HuH-7.5 (cell line): ENCODE measurements at regions not wholly inside any gene's neighbourhood (a gene's known extent, or its start where the extent isn't known, plus 50 kb on each side); places are given as distances from the start of the nearest gene placed in this dataset.
"Not testable (repeated sequence)": the region's sequence is repeated elsewhere in the genome, so short reads cannot be mapped to it uniquely, and the experiment has no call there.

Experiments
- DNase-seq: peaks from one replicate; pipeline ENCODE4 v3.0.0; 2011; ENCODE audit warnings: low spot score

- DNase-seq = no peak
Observed at GRCh38 chr14:38705220-38705619, 397.8 kb downstream of the SEC23A start.

GRCh38 chr14:38704220-38704619 is 398.8 kb downstream of the SEC23A start:
- DNase-seq = no peak

GRCh38 chr14:38696925-38697324 is 406.1 kb downstream of the SEC23A start:
- no peak for DNase-seq

GRCh38 chr14:38693423-38693822 is 409.6 kb downstream of the SEC23A start:
- no peak for DNase-seq

- DNase-seq = no peak
Observed at GRCh38 chr14:38669027-38669426, 413.1 kb upstream of the CLEC14A start.

GRCh38 chr14:38663382-38663781 is 407.5 kb upstream of the CLEC14A start:
- DNase-seq = no peak

GRCh38 chr14:38662781-38663180 is 406.9 kb upstream of the CLEC14A start:
- no peak for DNase-seq

- no peak for DNase-seq
Observed at GRCh38 chr14:38646391-38646790, 390.5 kb upstream of the CLEC14A start.

- not testable (repeated sequence) for DNase-seq
Observed at GRCh38 chr14:38634913-38635312, 379.0 kb upstream of the CLEC14A start.

GRCh38 chr14:38629412-38629811 is 373.5 kb upstream of the CLEC14A start:
- no peak for DNase-seq

GRCh38 chr14:38627163-38627562 is 371.3 kb upstream of the CLEC14A start:
- DNase-seq = no peak

GRCh38 chr14:38623661-38624060 is 367.8 kb upstream of the CLEC14A start:
- no peak for DNase-seq

- no peak for DNase-seq
Observed at GRCh38 chr14:38618514-38618913, 362.6 kb upstream of the CLEC14A start.

- no peak for DNase-seq
Observed at GRCh38 chr14:38616959-38617358, 361.1 kb upstream of the CLEC14A start.

- DNase-seq = no peak
Observed at GRCh38 chr14:38611928-38612327, 356.0 kb upstream of the CLEC14A start.

- DNase-seq = no peak
Observed at GRCh38 chr14:38608244-38608643, 352.4 kb upstream of the CLEC14A start.

GRCh38 chr14:38605193-38606114 is 349.6 kb upstream of the CLEC14A start:
- no peak for DNase-seq

GRCh38 chr14:38600572-38600971 is 344.7 kb upstream of the CLEC14A start:
- DNase-seq = not testable (repeated sequence)

GRCh38 chr14:38593476-38593875 is 337.6 kb upstream of the CLEC14A start:
- no peak for DNase-seq

GRCh38 chr14:38592764-38593442 is 337.0 kb upstream of the CLEC14A start:
- no peak for DNase-seq

GRCh38 chr14:38589747-38590350 is 334.0 kb upstream of the CLEC14A start:
- DNase-seq = no peak

- no peak for DNase-seq
Observed at GRCh38 chr14:38583471-38583870, 327.6 kb upstream of the CLEC14A start.

- DNase-seq = no peak
Observed at GRCh38 chr14:38578278-38578681, 322.4 kb upstream of the CLEC14A start.
